Mucosa of descending colon (tissue), 3 donors: ENCODE measurements at regions not wholly inside any gene's neighbourhood (a gene's known extent, or its start where the extent isn't known, plus 50 kb on each side); places are given as distances from the start of the nearest gene placed in this dataset.
A peak's percentile ranks its signal among the peaks of the same experiment; 100 is the strongest.

Experiments used
- ATAC-seq: fragments of 200-7000 bp; cut with Tn5 transposase; one replicate; pipeline ENCODE4 v1.9.1; 2020; ENCODE audit warnings: mild to moderate bottlenecking, moderate library complexity
- DNase-seq, 3 donors: peaks; one replicate each; pipeline ENCODE4 v3.0.0-alpha.2; 2020
- H3K36me3 ChIP-seq: fragments of 200-600 bp; one replicate; pipeline ENCODE4 v1.8.0; 2021; ENCODE audit warnings: low read depth, mild to moderate bottlenecking
- H3K4me1 ChIP-seq: fragments of 200-600 bp; one replicate; pipeline ENCODE4 v1.8.0; 2021; ENCODE audit warnings: low read depth, mild to moderate bottlenecking
- H3K4me3 ChIP-seq: fragments of 200-600 bp; one replicate; pipeline ENCODE4 v1.8.0; 2021; ENCODE audit warnings: mild to moderate bottlenecking
- H3K9me3 ChIP-seq: fragments of 200-600 bp; one replicate; pipeline ENCODE4 v1.8.0; 2021; ENCODE audit warnings: mild to moderate bottlenecking
- CTCF ChIP-seq: fragments of 200-600 bp; IDR thresholded peaks from one replicate; pipeline ENCODE4 v1.8.0; 2022; ENCODE audit warnings: antibody characterized with exemption, mild to moderate bottlenecking
- intact Hi-C, 2 donors: fragments of 100-400 bp; cut with DNase I in 1 of 2; cut with micrococcal nuclease in 1 of 2; formaldehyde crosslinking; loops; one replicate each; pipeline versions ENCODE4 v1.11.0 to v1.11.1; 2022; cut with DNase I, micrococcal nuclease
- donor health status: DM: no; HTN: no; CAD: no; lungs with moderate emphysema.
- donor health status: DM: no; HTN: no; CAD: no.
- donor health status: DM: no; HTN: yes; CAD: no.

GRCh38 chr6:139659196-139659595 lies 284.7 kb upstream of the CITED2 start:
- no peaks in the 10 kb centered on the region for H3K36me3 ChIP-seq
- H3K9me3 ChIP-seq = peaks cover 8% of the 10 kb centered on the region
- intact Hi-C loops = loop anchor here in 1 of 2 donors (10.0 kb wide), 1 partner anchor 284 kb away; the partner anchor contains the start of gene CITED2
- no peak for ATAC-seq
- DNase-seq = no peak
- peaks cover 14% of the 10 kb centered on the region for H3K4me1 ChIP-seq
- no peak for TF ChIP-seq CTCF
- H3K4me3 ChIP-seq = no peak overlapping the region

DNA sequence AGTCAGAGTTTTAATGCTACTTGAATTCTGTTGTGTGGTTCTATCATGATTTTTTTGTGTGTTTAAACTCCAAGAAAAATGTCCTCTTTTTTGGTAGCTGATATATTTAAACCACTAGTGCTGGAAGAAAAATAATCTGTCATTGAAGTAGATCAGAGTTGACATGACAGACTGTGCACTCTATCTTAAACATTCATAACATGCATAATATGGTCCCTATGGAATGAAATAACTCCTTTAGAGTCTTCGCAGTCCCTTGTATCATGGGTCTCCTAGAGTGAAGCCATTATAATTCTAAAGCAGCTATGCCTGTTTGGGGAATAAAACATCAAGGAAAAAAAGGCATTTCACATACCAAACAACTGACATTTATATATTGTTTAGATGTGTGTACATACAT lies 282.7 kb upstream of the CITED2 start:
- intact Hi-C loops = loop anchor here in 1 of 2 donors (10.0 kb wide), 1 partner anchor 282 kb away; the partner anchor contains the start of gene CITED2
- ATAC-seq = no peak
- Histone ChIP-seq H3K4me3 (no peak overlapping the region), H3K36me3 (no peaks in the 10 kb centered on the region), H3K4me1 (peaks cover 19% of the 10 kb centered on the region), H3K9me3 (no peaks in the 10 kb centered on the region)
- DNase-seq = no peak
- no peak for TF ChIP-seq CTCF

DNA sequence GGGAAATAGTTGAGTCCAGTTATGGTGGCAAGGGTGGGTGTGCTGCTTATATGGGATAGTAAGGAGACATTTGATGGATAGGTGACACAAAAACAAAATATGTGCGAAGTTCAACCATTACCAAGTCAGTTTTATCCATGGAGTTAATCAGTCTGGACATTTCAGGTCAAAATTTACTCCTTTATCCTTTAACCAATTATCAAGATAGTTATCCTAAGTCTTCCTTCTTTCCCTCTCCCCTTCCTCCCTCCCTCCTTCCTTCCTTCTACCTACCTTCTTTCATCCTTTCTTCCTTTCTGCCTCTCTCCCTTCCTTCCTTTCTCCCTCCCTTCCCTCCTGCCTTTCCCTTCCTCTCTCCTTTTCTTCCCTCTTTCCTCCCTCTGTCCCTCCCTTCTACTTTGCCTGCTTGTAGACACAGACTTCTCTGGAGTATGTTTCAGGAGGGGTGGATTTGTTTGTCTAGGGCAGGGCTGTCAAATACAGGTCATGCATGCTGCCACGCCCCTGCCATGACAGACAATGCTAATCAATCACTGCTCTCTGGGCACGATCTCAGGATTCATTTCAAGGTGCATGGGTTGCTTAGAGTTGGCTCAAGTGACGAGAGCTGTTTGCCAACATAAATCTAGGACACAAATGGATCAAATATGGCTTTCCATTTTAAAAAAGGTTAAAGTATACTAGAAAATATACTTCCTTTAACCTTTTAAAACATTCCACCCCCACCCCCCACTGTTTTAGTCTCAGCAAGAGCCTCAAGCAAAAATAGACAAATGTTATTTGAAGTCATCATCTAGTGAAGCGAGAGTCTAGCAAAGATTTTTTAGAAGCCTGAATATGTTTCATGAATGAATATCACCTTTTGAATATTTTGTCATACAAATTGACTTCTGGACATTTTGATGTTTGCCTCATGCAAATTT lies 281.6 kb upstream of the CITED2 start:
- Histone ChIP-seq H3K4me3 (no peak overlapping the region), H3K9me3 (no peaks in the 10 kb centered on the region), H3K4me1 (peaks cover 19% of the 10 kb centered on the region), H3K36me3 (no peaks in the 10 kb centered on the region)
- ATAC-seq (peak; percentile 96), DNase-seq (peak; percentile 79 to 96 (median 81))
- TF ChIP-seq CTCF = no peak
- intact Hi-C loops = loop anchor here in 1 of 2 donors (10.0 kb wide), 1 partner anchor 281 kb away; the partner anchor contains the start of gene CITED2

DNA sequence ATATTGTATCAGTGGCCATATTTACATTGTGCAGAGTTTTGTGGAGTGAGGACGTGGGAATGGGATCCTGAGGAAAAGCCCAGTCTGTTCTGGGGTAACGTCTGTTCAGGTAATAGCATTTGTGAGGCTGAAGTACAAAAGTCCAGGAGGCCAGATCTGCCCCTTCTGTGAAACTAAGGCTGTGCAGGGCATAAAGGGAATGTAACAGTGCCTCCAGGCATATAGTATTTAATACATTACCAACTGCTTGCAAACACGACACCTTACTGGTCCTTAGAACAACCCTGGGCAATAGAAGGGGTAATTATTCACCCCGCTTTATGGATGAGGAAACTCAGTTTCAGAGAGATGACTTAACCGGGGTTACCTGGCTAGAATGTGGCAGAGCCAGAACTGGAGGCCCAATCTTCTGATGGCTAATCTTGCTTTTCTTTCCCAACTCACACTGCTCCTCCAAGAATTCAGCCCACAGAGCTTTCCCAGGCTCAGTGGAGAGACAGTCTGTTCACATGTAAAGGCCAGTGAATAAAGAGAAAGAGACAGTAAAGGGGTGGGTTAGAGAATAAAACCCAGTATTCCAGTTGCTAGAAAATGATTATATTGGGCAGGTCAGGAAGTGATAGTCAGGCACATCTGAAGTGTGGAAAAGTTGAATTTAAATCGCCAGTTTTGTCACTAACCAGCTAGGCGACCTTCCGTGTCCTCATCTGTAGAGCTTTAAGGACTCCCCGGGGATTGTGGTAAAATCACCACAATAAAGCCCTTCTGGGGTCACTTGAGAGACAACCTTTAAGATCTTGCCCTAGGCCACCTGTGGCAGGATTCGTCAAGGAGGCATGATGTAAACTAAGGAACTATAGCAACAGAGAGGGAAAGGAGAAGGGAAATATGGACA lies 280.7 kb upstream of the CITED2 start:
- H3K4me3 ChIP-seq = no peak overlapping the region
- H3K9me3 ChIP-seq = no peaks in the 10 kb centered on the region
- intact Hi-C loops = loop anchor here in 1 of 2 donors (10.0 kb wide), 1 partner anchor 280 kb away; the partner anchor contains the start of gene CITED2
- no peaks in the 10 kb centered on the region for H3K36me3 ChIP-seq
- no peak for TF ChIP-seq CTCF
- DNase-seq (peak in 2 of 3 donors; percentile 36 to 58), ATAC-seq (peak; percentile 82)
- peaks cover 19% of the 10 kb centered on the region for H3K4me1 ChIP-seq

GRCh38 chr6:139654309-139654708 lies 279.9 kb upstream of the CITED2 start:
- Histone ChIP-seq H3K4me1 (peaks cover 19% of the 10 kb centered on the region), H3K36me3 (no peaks in the 10 kb centered on the region), H3K9me3 (no peaks in the 10 kb centered on the region), H3K4me3 (no peak overlapping the region)
- no peak for TF ChIP-seq CTCF
- ATAC-seq (no peak), DNase-seq (no peak)
- intact Hi-C loops = loop anchor here in 1 of 2 donors (10.0 kb wide), 1 partner anchor 280 kb away; the partner anchor contains the start of gene CITED2
